ENCODE measurements at regions not wholly inside any gene's neighbourhood (a gene's known extent, or its start where the extent isn't known, plus 50 kb on each side); places are given as distances from the start of the nearest gene placed in this dataset.

DNA sequence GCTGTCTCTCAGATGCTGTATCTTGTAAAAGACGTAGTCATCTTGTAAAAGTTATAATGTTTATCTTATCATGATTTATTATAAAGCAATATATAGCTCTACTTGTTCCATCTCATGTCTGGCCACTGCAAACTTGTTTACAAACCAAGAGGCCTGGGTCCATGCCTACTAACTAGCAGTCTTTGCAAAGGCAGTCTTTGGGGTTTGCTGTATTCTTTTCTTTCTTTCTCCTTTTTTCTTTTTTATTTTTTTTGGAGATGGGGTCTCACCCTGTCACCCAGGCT, 272.6 kb downstream of the GATA3 start:
- TF ChIP-seq, protein P1, sequence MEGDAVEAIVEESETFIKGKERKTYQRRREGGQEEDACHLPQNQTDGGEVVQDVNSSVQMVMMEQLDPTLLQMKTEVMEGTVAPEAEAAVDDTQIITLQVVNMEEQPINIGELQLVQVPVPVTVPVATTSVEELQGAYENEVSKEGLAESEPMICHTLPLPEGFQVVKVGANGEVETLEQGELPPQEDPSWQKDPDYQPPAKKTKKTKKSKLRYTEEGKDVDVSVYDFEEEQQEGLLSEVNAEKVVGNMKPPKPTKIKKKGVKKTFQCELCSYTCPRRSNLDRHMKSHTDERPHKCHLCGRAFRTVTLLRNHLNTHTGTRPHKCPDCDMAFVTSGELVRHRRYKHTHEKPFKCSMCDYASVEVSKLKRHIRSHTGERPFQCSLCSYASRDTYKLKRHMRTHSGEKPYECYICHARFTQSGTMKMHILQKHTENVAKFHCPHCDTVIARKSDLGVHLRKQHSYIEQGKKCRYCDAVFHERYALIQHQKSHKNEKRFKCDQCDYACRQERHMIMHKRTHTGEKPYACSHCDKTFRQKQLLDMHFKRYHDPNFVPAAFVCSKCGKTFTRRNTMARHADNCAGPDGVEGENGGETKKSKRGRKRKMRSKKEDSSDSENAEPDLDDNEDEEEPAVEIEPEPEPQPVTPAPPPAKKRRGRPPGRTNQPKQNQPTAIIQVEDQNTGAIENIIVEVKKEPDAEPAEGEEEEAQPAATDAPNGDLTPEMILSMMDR (IDR thresholded peaks at IDR 0.05; ENCODE audit: insufficient read depth, low read length) = no peak
- no peak for TF ChIP-seq POLR2AphosphoS5 (IDR thresholded peaks at IDR 0.05; ENCODE audit: low read depth)

Measured in HL-60 (cell line).